Natural killer cell (primary cell): ENCODE measurements at regions not wholly inside any gene's neighbourhood (a gene's known extent, or its start where the extent isn't known, plus 50 kb on each side); places are given as distances from the start of the nearest gene placed in this dataset.

Source experiments
- ATAC-seq, 3 donors: fragments of 150-1000 bp in 2 of 3; fragments of 200-7000 bp in 1 of 3; cut with Tn5 transposase; 1 replicate in 1 of 3; 2 replicates in 2 of 3; pipeline ENCODE4 v1.10.0; 2021; ENCODE audit warnings: mild to moderate bottlenecking in 2 of 3, moderate library complexity in 2 of 3
- DNase-seq, 2 donors: peaks; one replicate each; pipeline versions ENCODE4 v3.0.0 to v3.0.0-alpha.2; 2013 to 2021; ENCODE audit warnings: mixed read lengths in 1 of 2
- H3K27ac ChIP-seq: one replicate; pipeline ENCODE4 v1.5.1; 2013; ENCODE audit warnings: mild to moderate bottlenecking, low read length
- H3K27me3 ChIP-seq: one replicate; pipeline ENCODE4 v1.6.1; 2013; ENCODE audit warnings: low read length; ENCODE audit not compliant: control insufficient read depth, insufficient read depth
- H3K36me3 ChIP-seq: one replicate; pipeline ENCODE4 v1.6.1; 2013; ENCODE audit warnings: low read length; ENCODE audit not compliant: control insufficient read depth, insufficient read depth
- H3K4me1 ChIP-seq: one replicate; pipeline ENCODE4 v1.6.1; 2013; ENCODE audit warnings: low read length; ENCODE audit not compliant: control insufficient read depth, insufficient read depth
- H3K4me3 ChIP-seq: one replicate; pipeline ENCODE4 v1.5.1; 2013; ENCODE audit warnings: low read length
- H3K9me3 ChIP-seq: one replicate; pipeline ENCODE4 v1.6.1; 2013; ENCODE audit warnings: low read length; ENCODE audit not compliant: control insufficient read depth, insufficient read depth
- H3K27ac Mint-ChIP-seq, 2 donors: one replicate each; pipeline ENCODE4 v1.8.0; 2022; ENCODE audit warnings: mild to moderate bottlenecking in 2 of 2, mixed read lengths in 2 of 2, moderate library complexity in 1 of 2
- H3K27me3 Mint-ChIP-seq, 2 donors: one replicate each; pipeline ENCODE4 v1.8.0; 2022; ENCODE audit warnings: low read depth in 2 of 2, mixed read lengths in 2 of 2
- H3K36me3 Mint-ChIP-seq: one replicate; pipeline ENCODE4 v1.8.0; 2022; ENCODE audit warnings: mixed read lengths
- H3K4me1 Mint-ChIP-seq, 2 donors: one replicate each; pipeline ENCODE4 v1.8.0; 2022; ENCODE audit warnings: mixed read lengths in 2 of 2
- H3K4me3 Mint-ChIP-seq: one replicate; pipeline ENCODE4 v1.8.0; 2022; ENCODE audit warnings: mild to moderate bottlenecking, moderate library complexity, mixed read lengths
- H3K9me3 Mint-ChIP-seq, 2 donors: one replicate each; pipeline ENCODE4 v1.8.0; 2022; ENCODE audit warnings: mixed read lengths in 2 of 2
- WGBS: methylation state at CpG from one replicate; pipeline ENCODE4 v1.1.7; 2013; ENCODE audit warnings: missing lambda C conversion rate; ENCODE audit not compliant: insufficient coverage; 5-methylcytosine and 5-hydroxymethylcytosine counted together
- intact Hi-C: fragments of 100-400 bp; cut with micrococcal nuclease; formaldehyde crosslinking; loops from one replicate; pipeline ENCODE4 v1.14.2; 2022
- TF ChIP-seq, protein P1 (sequence below): fragments of 200-600 bp; IDR thresholded peaks from one replicate; pipeline ENCODE4 v1.8.0; 2022; ENCODE audit warnings: antibody characterized with exemption

DNA sequence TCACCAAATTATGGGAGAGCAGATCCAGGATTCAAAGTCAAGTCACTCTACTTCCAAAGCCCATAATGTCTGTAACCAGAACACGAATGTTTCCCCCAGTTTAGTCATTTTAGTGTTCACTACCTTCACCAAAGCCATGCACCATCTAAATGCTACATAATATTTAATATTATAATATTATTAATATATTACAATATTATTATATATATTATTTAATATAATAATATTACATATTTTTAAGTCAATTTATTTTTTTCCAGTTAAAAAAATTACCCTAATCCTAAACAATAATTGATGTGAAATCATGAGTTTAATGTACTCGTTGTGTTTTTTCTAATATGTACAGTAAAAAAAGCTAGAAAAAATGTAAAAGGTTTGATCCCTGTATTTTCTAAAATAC, 276.6 kb upstream of the TBL1XR1 start:
- 100% methylated on average over 1 of the region's 2 CpGs for WGBS

DNA sequence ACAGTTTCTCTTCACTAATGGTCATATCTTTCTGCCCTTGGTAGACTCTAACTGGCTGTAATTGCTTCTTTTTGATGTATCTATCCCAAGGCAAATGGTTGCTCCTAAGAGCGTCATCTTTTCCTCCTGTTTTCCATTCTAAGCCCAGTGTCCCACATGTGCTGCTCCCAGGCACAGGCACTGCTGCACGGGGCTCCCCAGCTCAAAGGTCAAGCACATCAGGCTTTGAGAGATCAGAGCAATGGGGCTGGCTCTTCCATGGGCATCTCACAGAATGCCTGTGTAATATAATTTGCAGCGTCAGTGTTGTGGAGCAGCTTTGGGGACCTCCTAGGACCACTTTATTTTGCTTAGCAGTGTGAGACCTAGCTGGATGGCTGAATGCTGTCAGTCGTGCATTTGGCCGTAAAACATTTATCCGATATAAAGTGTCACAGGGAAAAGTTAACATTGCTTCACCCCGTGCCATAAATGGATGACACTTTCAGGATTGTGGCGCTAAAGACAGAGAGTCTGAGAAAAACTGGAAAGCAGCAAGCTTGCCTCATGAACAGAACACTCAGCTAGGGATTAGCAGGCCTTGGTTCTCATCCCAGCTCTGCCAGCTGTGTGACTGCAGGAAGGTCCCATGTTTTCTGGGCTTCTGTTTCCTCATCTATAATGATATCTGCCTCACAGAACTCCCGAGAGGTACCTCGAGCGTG, 277.5 kb upstream of the TBL1XR1 start:
- 94% methylated on average over 11 of the region's 11 CpGs for WGBS
- intact Hi-C loops = no loop called here
- Histone ChIP-seq H3K27me3 (no peaks in the 10 kb centered on the region), H3K4me1 (no peaks in the 10 kb centered on the region), H3K36me3 (no peaks in the 10 kb centered on the region), H3K27ac (no peak overlapping the region), H3K4me3 (no peak overlapping the region), H3K9me3 (no peaks in the 10 kb centered on the region)
- H3K36me3 Mint-ChIP-seq = no peaks in the 10 kb centered on the region
- H3K27me3 Mint-ChIP-seq = no peaks in the 10 kb centered on the region
- no peak for DNase-seq
- TF ChIP-seq, protein P1, sequence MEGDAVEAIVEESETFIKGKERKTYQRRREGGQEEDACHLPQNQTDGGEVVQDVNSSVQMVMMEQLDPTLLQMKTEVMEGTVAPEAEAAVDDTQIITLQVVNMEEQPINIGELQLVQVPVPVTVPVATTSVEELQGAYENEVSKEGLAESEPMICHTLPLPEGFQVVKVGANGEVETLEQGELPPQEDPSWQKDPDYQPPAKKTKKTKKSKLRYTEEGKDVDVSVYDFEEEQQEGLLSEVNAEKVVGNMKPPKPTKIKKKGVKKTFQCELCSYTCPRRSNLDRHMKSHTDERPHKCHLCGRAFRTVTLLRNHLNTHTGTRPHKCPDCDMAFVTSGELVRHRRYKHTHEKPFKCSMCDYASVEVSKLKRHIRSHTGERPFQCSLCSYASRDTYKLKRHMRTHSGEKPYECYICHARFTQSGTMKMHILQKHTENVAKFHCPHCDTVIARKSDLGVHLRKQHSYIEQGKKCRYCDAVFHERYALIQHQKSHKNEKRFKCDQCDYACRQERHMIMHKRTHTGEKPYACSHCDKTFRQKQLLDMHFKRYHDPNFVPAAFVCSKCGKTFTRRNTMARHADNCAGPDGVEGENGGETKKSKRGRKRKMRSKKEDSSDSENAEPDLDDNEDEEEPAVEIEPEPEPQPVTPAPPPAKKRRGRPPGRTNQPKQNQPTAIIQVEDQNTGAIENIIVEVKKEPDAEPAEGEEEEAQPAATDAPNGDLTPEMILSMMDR = no peak
- no peak for ATAC-seq
- no peaks in the 10 kb centered on the region for H3K9me3 Mint-ChIP-seq
- H3K4me3 Mint-ChIP-seq = no peak overlapping the region
- no peak overlapping the region for H3K27ac Mint-ChIP-seq
- no peaks in the 10 kb centered on the region for H3K4me1 Mint-ChIP-seq

More for the DNA sequence above, 276.6 kb upstream of the TBL1XR1 start:
- no peak for DNase-seq
- H3K9me3 Mint-ChIP-seq = no peaks in the 10 kb centered on the region
- no peak overlapping the region for H3K27ac Mint-ChIP-seq
- no peaks in the 10 kb centered on the region for H3K27me3 Mint-ChIP-seq
- TF ChIP-seq, protein P1 = no peak
- no peak for ATAC-seq
- Histone ChIP-seq H3K36me3 (no peaks in the 10 kb centered on the region), H3K27ac (no peak overlapping the region), H3K9me3 (no peaks in the 10 kb centered on the region), H3K4me3 (no peak overlapping the region), H3K27me3 (no peaks in the 10 kb centered on the region), H3K4me1 (no peaks in the 10 kb centered on the region)
- H3K4me3 Mint-ChIP-seq = no peak overlapping the region
- H3K36me3 Mint-ChIP-seq = no peaks in the 10 kb centered on the region
- intact Hi-C loops = no loop called here
- no peaks in the 10 kb centered on the region for H3K4me1 Mint-ChIP-seq

DNA sequence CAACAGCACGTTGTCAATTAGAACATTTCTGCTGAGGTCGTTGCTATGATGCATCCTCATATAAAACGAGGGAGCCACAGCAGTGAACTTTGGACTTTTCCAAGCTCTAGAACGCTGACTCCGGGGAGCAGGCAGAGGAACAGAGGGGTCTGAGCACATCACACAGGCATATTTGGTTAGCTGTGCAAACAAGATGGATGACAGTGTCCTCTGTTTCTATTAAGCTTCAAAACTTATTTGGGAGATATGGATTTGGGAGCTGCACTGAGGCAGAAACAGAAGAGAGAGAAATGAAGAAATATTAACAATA, 278.0 kb upstream of the TBL1XR1 start:
- H3K4me3 Mint-ChIP-seq = no peak overlapping the region
- no peaks in the 10 kb centered on the region for H3K9me3 Mint-ChIP-seq
- no peaks in the 10 kb centered on the region for H3K9me3 ChIP-seq
- no peaks in the 10 kb centered on the region for H3K36me3 ChIP-seq
- no peaks in the 10 kb centered on the region for H3K4me1 ChIP-seq
- H3K27ac Mint-ChIP-seq = no peak overlapping the region
- H3K27me3 Mint-ChIP-seq = no peaks in the 10 kb centered on the region
- no peak for DNase-seq
- H3K27ac ChIP-seq = no peak overlapping the region
- intact Hi-C loops = no loop called here
- H3K4me1 Mint-ChIP-seq = no peaks in the 10 kb centered on the region
- no peak for ATAC-seq
- H3K4me3 ChIP-seq = no peak overlapping the region
- TF ChIP-seq, protein P1 = no peak
- 92% methylated on average over 5 of the region's 5 CpGs for WGBS
- H3K36me3 Mint-ChIP-seq = no peaks in the 10 kb centered on the region
- H3K27me3 ChIP-seq = no peaks in the 10 kb centered on the region

DNA sequence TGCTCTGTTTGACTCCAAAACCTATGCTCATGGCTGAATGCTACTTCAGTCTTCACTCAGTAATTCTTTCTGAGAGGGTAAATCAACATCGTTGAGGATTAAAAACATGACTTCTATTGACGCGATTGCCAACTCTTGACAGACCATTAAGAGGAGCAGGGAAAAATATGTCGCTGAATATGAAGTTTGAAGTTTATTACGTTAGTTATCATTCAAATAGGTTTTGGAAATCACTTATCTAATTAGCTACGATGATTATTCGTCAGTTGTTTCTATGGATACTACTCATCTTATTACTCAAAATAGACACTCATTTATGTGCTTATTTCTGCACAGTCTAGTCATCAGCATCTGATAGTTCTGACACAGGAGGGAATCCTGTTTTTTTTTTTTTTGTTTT, 279.2 kb upstream of the TBL1XR1 start:
- peaks cover 0 to 4% of the 10 kb centered on the region in 2 donors for H3K4me1 Mint-ChIP-seq
- ATAC-seq (no peak), DNase-seq (no peak)
- TF ChIP-seq, protein P1 = no peak
- H3K36me3 ChIP-seq = no peaks in the 10 kb centered on the region
- H3K4me3 ChIP-seq = no peak overlapping the region
- no peak overlapping the region for H3K27ac ChIP-seq
- 93% methylated on average over 7 of the region's 7 CpGs for WGBS
- no peaks in the 10 kb centered on the region for H3K27me3 ChIP-seq
- no peaks in the 10 kb centered on the region for H3K9me3 ChIP-seq
- no peaks in the 10 kb centered on the region for H3K9me3 Mint-ChIP-seq
- intact Hi-C loops = no loop called here
- H3K27ac Mint-ChIP-seq = no peak overlapping the region
- no peaks in the 10 kb centered on the region for H3K27me3 Mint-ChIP-seq
- H3K36me3 Mint-ChIP-seq = no peaks in the 10 kb centered on the region
- H3K4me1 ChIP-seq = no peaks in the 10 kb centered on the region
- no peak overlapping the region for H3K4me3 Mint-ChIP-seq
